H9 (cell line): ENCODE measurements at regions not wholly inside any gene's neighbourhood (a gene's known extent, or its start where the extent isn't known, plus 50 kb on each side); places are given as distances from the start of the nearest gene placed in this dataset.

Experiments used
- DNase-seq: peaks from one replicate; pipeline ENCODE4 v3.0.0-alpha.2; 2017
- H2AFZ ChIP-seq: one replicate; pipeline ENCODE4 v1.6.1; 2013; ENCODE audit warnings: mild to moderate bottlenecking, low read length, control low read depth, moderate library complexity
- H2AK5ac ChIP-seq: 2 replicates; pipeline ENCODE4 v1.6.1; 2013; ENCODE audit warnings: low read length, control low read depth, mixed read lengths; ENCODE audit not compliant: insufficient read length
- H2BK120ac ChIP-seq: one replicate; pipeline ENCODE4 v1.6.1; 2013; ENCODE audit warnings: low read depth, mild to moderate bottlenecking, low read length, control low read depth, inconsistent platforms; ENCODE audit not compliant: poor library complexity, severe bottlenecking
- H2BK12ac ChIP-seq: 2 replicates; pipeline ENCODE4 v1.6.1; 2013; ENCODE audit warnings: low read length, control low read depth, mixed read lengths, low read depth; ENCODE audit not compliant: insufficient read length
- H2BK15ac ChIP-seq: 2 replicates; pipeline ENCODE4 v1.6.1; 2013; ENCODE audit warnings: low read depth, low read length, control low read depth
- H2BK20ac ChIP-seq: one replicate; pipeline ENCODE4 v1.6.1; 2013; ENCODE audit warnings: low read depth, mild to moderate bottlenecking, low read length, control low read depth, inconsistent platforms; ENCODE audit not compliant: poor library complexity, severe bottlenecking
- H2BK5ac ChIP-seq: 2 replicates; pipeline ENCODE4 v1.6.1; 2013; ENCODE audit warnings: low read length, control low read depth, mixed read lengths; ENCODE audit not compliant: insufficient read length
- H3K14ac ChIP-seq: 2 replicates; pipeline ENCODE4 v1.6.1; 2013; ENCODE audit warnings: low read length, control low read depth; ENCODE audit not compliant: insufficient read depth
- H3K18ac ChIP-seq: 2 replicates; pipeline ENCODE4 v1.6.1; 2013; ENCODE audit warnings: low read depth, mild to moderate bottlenecking, mixed read lengths, low read length, control low read depth; ENCODE audit not compliant: insufficient read length
- H3K23ac ChIP-seq: 2 replicates; pipeline ENCODE4 v1.6.1; 2013; ENCODE audit warnings: low read length, control low read depth, mixed read lengths, low read depth; ENCODE audit not compliant: insufficient read length
- H3K23me2 ChIP-seq: 2 replicates; pipeline ENCODE4 v1.6.1; 2013; ENCODE audit warnings: low read depth, mild to moderate bottlenecking, mixed read lengths, low read length, control low read depth; ENCODE audit not compliant: insufficient read length, poor library complexity, severe bottlenecking
- H3K27ac ChIP-seq: 2 replicates; pipeline ENCODE4 v1.5.1; 2013; ENCODE audit warnings: low read length, control low read depth, mixed read lengths, low read depth; ENCODE audit not compliant: insufficient read length
- H3K27me3 ChIP-seq: 2 replicates; pipeline ENCODE4 v1.6.1; 2013; ENCODE audit warnings: low read length, control low read depth, inconsistent platforms; ENCODE audit not compliant: insufficient read depth
- H3K4ac ChIP-seq: 2 replicates; pipeline ENCODE4 v1.6.1; 2013; ENCODE audit warnings: low read depth, mild to moderate bottlenecking, control low read depth, inconsistent platforms, low read length, moderate library complexity
- H3K4me1 ChIP-seq: 2 replicates; pipeline ENCODE4 v1.6.1; 2013; ENCODE audit warnings: low read length, control low read depth, inconsistent platforms; ENCODE audit not compliant: insufficient read depth
- H3K4me2 ChIP-seq: 2 replicates; pipeline ENCODE4 v1.6.1; 2013; ENCODE audit warnings: low read length, control low read depth, mixed read lengths; ENCODE audit not compliant: insufficient read length, insufficient read depth
- H3K56ac ChIP-seq: 2 replicates; pipeline ENCODE4 v1.6.1; 2013; ENCODE audit warnings: low read depth, mild to moderate bottlenecking, mixed read lengths, low read length, control low read depth; ENCODE audit not compliant: insufficient read length
- H3K79me1 ChIP-seq: 2 replicates; pipeline ENCODE4 v1.6.1; 2013; ENCODE audit warnings: low read depth, mild to moderate bottlenecking, moderate library complexity, low read length, control low read depth, inconsistent platforms; ENCODE audit not compliant: insufficient read depth, poor library complexity, severe bottlenecking
- H3K79me2 ChIP-seq: 2 replicates; pipeline ENCODE4 v1.6.1; 2013; ENCODE audit warnings: low read length, control low read depth, inconsistent platforms; ENCODE audit not compliant: insufficient read depth
- H3K9ac ChIP-seq: 2 replicates; pipeline ENCODE4 v1.6.1; 2013; ENCODE audit warnings: low read length, control low read depth, mixed read lengths; ENCODE audit not compliant: insufficient read length; ENCODE audit errors: extremely low read depth
- H3K9me3 ChIP-seq: one replicate; pipeline ENCODE4 v1.6.1; 2013; ENCODE audit warnings: low read depth, low read length, inconsistent platforms; ENCODE audit not compliant: control insufficient read depth
- H3T11ph ChIP-seq: one replicate; pipeline ENCODE4 v1.6.1; 2013; ENCODE audit warnings: mild to moderate bottlenecking, low read length, control low read depth, inconsistent platforms
- H4K20me1 ChIP-seq: one replicate; pipeline ENCODE4 v1.6.1; 2013; ENCODE audit not compliant: control insufficient read depth, insufficient read length, insufficient read depth
- H4K5ac ChIP-seq: 2 replicates; pipeline ENCODE4 v1.6.1; 2013; ENCODE audit warnings: low read depth, mild to moderate bottlenecking, mixed read lengths, low read length, control low read depth; ENCODE audit not compliant: insufficient read length
- H4K8ac ChIP-seq: replicated peaks from 2 replicates; pipeline ENCODE4 v1.6.1; 2013; ENCODE audit warnings: low read length, control low read depth, mixed read lengths, low read depth; ENCODE audit not compliant: insufficient read length
- H4K91ac ChIP-seq: 2 replicates; pipeline ENCODE4 v1.6.1; 2013; ENCODE audit warnings: low read depth, mild to moderate bottlenecking, moderate library complexity, mixed read lengths, low read length, control low read depth; ENCODE audit not compliant: insufficient read length
- H3K27ac Mint-ChIP-seq, 3 experiments: 2 replicates in 2 of 3; 3 replicates in 1 of 3; pipeline ENCODE4 v1.8.0; 2020 to 2021; ENCODE audit warnings: mixed read lengths in 3 of 3, mild to moderate bottlenecking in 1 of 3, moderate library complexity in 1 of 3
- H3K27me3 Mint-ChIP-seq: 2 replicates; pipeline ENCODE4 v1.8.0; 2021; ENCODE audit warnings: low read depth, mild to moderate bottlenecking, moderate library complexity, mixed read lengths
- H3K36me3 Mint-ChIP-seq, 3 experiments: 2 replicates in 2 of 3; 3 replicates in 1 of 3; pipeline ENCODE4 v1.8.0; 2020 to 2021; ENCODE audit warnings: low read depth in 3 of 3, mixed read lengths in 3 of 3; ENCODE audit not compliant: insufficient read depth in 1 of 3
- H3K4me1 Mint-ChIP-seq, 2 experiments: 2 replicates each; pipeline ENCODE4 v1.8.0; 2020; ENCODE audit warnings: mixed read lengths in 2 of 2
- H3K4me3 Mint-ChIP-seq, 2 experiments: 2 replicates in 1 of 2; 3 replicates in 1 of 2; pipeline ENCODE4 v1.8.0; 2020 to 2021; ENCODE audit warnings: mild to moderate bottlenecking in 2 of 2, mixed read lengths in 2 of 2, moderate library complexity in 1 of 2
- H3K9me3 Mint-ChIP-seq, 2 experiments: 2 replicates in 1 of 2; 3 replicates in 1 of 2; pipeline ENCODE4 v1.8.0; 2020; ENCODE audit warnings: mild to moderate bottlenecking in 2 of 2, mixed read lengths in 2 of 2, moderate library complexity in 1 of 2
- whole genome bisulfite sequencing: extraction: QIAGEN DNeasy Blood & Tissue Kit; methylation state at CpG from one replicate; pipeline ENCODE4 v1.1.7; 2013; ENCODE audit warnings: missing lambda C conversion rate, low lambda C conversion rate, mixed read lengths; ENCODE audit not compliant: insufficient read length; ENCODE audit errors: extremely low coverage; 5-methylcytosine and 5-hydroxymethylcytosine counted together
- TF ChIP-seq, protein P1 (sequence below): fragments of 200-600 bp; sonication (generic); conservative IDR thresholded peaks from 3 replicates; pipeline ENCODE4 v1.8.0; 2021; ENCODE audit warnings: antibody characterized with exemption, mild to moderate bottlenecking

DNA sequence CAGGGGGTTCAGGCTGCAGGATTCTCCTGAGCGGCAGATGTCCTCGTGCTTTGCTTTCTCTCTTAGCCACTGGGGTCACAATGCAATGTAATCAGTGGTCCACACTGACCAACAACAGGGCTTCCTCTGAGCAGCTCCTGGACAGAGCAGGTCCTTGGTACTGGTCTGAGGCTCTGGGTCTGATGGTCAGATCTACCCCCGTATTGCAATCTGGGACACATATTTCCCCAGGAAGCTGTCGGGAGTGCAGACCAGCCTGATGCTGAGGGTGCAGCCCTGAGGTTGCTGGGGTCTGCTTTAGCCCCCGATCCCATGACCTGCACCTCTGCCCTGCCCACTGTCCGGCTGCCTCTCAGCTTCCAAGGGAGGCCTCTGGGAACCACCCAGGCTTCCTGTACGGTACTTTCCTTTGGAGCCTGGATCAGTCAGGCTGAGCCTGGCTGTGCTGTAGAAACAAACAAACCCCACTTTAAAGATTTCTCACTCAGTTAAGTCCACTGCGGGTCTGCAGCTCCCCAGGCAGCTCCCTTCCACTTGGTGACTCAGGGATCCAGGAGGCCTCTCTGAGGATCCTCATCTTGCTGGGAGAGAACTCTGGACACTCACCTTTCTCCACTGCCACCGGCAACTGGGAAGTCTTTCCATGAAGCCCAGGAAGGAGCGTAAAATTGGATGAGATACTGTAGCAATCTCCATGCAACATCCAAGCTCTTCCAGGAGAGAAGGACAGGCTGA lies 1046.6 kb downstream of the TBC1D22A start:
- Histone ChIP-seq H3K27me3 (no peaks in the 10 kb centered on the region), H3K23me2 (no peaks in the 10 kb centered on the region), H2AFZ (no peak overlapping the region), H3K14ac (no peak overlapping the region), H2AK5ac (no peak overlapping the region), H3K4ac (no peak overlapping the region), H3K79me1 (no peaks in the 10 kb centered on the region), H3K27ac (no peak overlapping the region), H3K9me3 (no peaks in the 10 kb centered on the region), H3K4me1 (peaks cover 7% of the 10 kb centered on the region; the same call in 1 of the 2 replicates), H4K91ac (no peak overlapping the region), H2BK15ac (no peak overlapping the region), H3K9ac (no peak overlapping the region), H2BK5ac (no peak overlapping the region), H2BK20ac (no peak overlapping the region), H3K4me2 (no peak overlapping the region), H2BK12ac (no peak overlapping the region), H3K56ac (no peak overlapping the region), H2BK120ac (no peak overlapping the region), H3K18ac (no peak overlapping the region), H3K79me2 (no peaks in the 10 kb centered on the region), H4K20me1 (no peaks in the 10 kb centered on the region), H4K8ac (no peak overlapping the region), H4K5ac (no peak overlapping the region), H3T11ph (no peak overlapping the region), H3K23ac (no peak overlapping the region)
- Mint-ChIP-seq H3K4me1 (peaks cover 14 to 15% of the 10 kb centered on the region in 2 experiments), H3K36me3 (no peaks in the 10 kb centered on the region; a peak in 1 of 7 replicates), H3K27me3 (peaks cover 3% of the 10 kb centered on the region; the same call in 1 of the 2 replicates), H3K27ac (no peak overlapping the region), H3K9me3 (peaks cover 3 to 6% of the 10 kb centered on the region in 2 experiments; a peak in 3 of 5 replicates), H3K4me3 (no peak overlapping the region)
- WGBS, result no CpG with 5 or more reads among the region's 10 CpGs
- TF ChIP-seq, protein P1, sequence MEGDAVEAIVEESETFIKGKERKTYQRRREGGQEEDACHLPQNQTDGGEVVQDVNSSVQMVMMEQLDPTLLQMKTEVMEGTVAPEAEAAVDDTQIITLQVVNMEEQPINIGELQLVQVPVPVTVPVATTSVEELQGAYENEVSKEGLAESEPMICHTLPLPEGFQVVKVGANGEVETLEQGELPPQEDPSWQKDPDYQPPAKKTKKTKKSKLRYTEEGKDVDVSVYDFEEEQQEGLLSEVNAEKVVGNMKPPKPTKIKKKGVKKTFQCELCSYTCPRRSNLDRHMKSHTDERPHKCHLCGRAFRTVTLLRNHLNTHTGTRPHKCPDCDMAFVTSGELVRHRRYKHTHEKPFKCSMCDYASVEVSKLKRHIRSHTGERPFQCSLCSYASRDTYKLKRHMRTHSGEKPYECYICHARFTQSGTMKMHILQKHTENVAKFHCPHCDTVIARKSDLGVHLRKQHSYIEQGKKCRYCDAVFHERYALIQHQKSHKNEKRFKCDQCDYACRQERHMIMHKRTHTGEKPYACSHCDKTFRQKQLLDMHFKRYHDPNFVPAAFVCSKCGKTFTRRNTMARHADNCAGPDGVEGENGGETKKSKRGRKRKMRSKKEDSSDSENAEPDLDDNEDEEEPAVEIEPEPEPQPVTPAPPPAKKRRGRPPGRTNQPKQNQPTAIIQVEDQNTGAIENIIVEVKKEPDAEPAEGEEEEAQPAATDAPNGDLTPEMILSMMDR, result no peak
- no peak for DNase-seq
